Lung microvascular endothelial cell (primary cell): ENCODE measurements at regions not wholly inside any gene's neighbourhood (a gene's known extent, or its start where the extent isn't known, plus 50 kb on each side); places are given as distances from the start of the nearest gene placed in this dataset.

Source experiments
- DNase-seq, 2 donors: peaks; one replicate each; pipeline versions ENCODE4 v3.0.0 to v3.0.0-alpha.2; 2010; ENCODE audit warnings: low read depth in 2 of 2

- no peak for DNase-seq
These were observed 194.8 kb upstream of the RGMA start for GRCh38 chr15:93283854-93284253.

GRCh38 chr15:93282808-93283207 lies 193.8 kb upstream of the RGMA start:
- DNase-seq = no peak

GRCh38 chr15:93278783-93279182 lies 189.8 kb upstream of the RGMA start:
- no peak for DNase-seq

- DNase-seq = no peak
These were observed 189.0 kb upstream of the RGMA start for GRCh38 chr15:93278006-93278405.

GRCh38 chr15:93274257-93274656 lies 185.2 kb upstream of the RGMA start:
- DNase-seq = no peak

GRCh38 chr15:93271871-93272270 lies 182.9 kb upstream of the RGMA start:
- DNase-seq = no peak

- no peak for DNase-seq
These were observed 182.0 kb upstream of the RGMA start for GRCh38 chr15:93270937-93271467.

GRCh38 chr15:93268066-93268465 lies 179.1 kb upstream of the RGMA start:
- no peak for DNase-seq

- DNase-seq = no peak
These were observed 177.3 kb upstream of the RGMA start for GRCh38 chr15:93266291-93266690.

GRCh38 chr15:93265111-93265556 lies 176.1 kb upstream of the RGMA start:
- DNase-seq = no peak

GRCh38 chr15:93261845-93262244 lies 172.8 kb upstream of the RGMA start:
- no peak for DNase-seq

GRCh38 chr15:93257920-93258319 lies 168.9 kb upstream of the RGMA start:
- no peak for DNase-seq

GRCh38 chr15:93253681-93254080 lies 164.7 kb upstream of the RGMA start:
- no peak for DNase-seq

- no peak for DNase-seq
These were observed 163.8 kb upstream of the RGMA start for GRCh38 chr15:93252780-93253179.

GRCh38 chr15:93250950-93251349 lies 161.9 kb upstream of the RGMA start:
- no peak for DNase-seq

- no peak for DNase-seq
These were observed 161.2 kb upstream of the RGMA start for GRCh38 chr15:93250209-93250608.

GRCh38 chr15:93249623-93250022 lies 160.6 kb upstream of the RGMA start:
- no peak for DNase-seq

GRCh38 chr15:93247466-93248121 lies 158.6 kb upstream of the RGMA start:
- no peak for DNase-seq

- no peak for DNase-seq
These were observed 157.5 kb upstream of the RGMA start for GRCh38 chr15:93246266-93247242.

- no peak for DNase-seq
These were observed 156.6 kb upstream of the RGMA start for GRCh38 chr15:93245661-93246042.

GRCh38 chr15:93244696-93245660 lies 156.0 kb upstream of the RGMA start:
- no peak for DNase-seq
